Fibroblast of lung (primary cell): ENCODE measurements at regions not wholly inside any gene's neighbourhood (a gene's known extent, or its start where the extent isn't known, plus 50 kb on each side); places are given as distances from the start of the nearest gene placed in this dataset.

Experiments
- DNase-seq, 2 donors: peaks; one replicate each; pipeline versions ENCODE4 v3.0.0 to v3.0.0-alpha.2; 2010; ENCODE audit warnings: low read depth in 2 of 2
- H2AFZ ChIP-seq: 2 replicates; pipeline ENCODE4 v1.5.1; 2012; ENCODE audit warnings: low read length, control low read depth, inconsistent platforms
- H3K27ac ChIP-seq: 2 replicates; pipeline ENCODE4 v1.5.1; 2011; ENCODE audit warnings: low read length, control low read depth; ENCODE audit not compliant: insufficient read depth
- H3K27me3 ChIP-seq: 2 replicates; pipeline ENCODE4 v1.5.1; 2011; ENCODE audit warnings: mild to moderate bottlenecking, low read length; ENCODE audit not compliant: control insufficient read depth, insufficient read depth
- H3K36me3 ChIP-seq: 2 replicates; pipeline ENCODE4 v1.5.1; 2011; ENCODE audit warnings: low read length; ENCODE audit not compliant: control insufficient read depth, insufficient read depth
- H3K4me1 ChIP-seq: 2 replicates; pipeline ENCODE4 v1.5.1; 2011; ENCODE audit warnings: low read length; ENCODE audit not compliant: control insufficient read depth, insufficient read depth; ENCODE audit errors: extremely low read depth
- H3K4me2 ChIP-seq: 2 replicates; pipeline ENCODE4 v1.5.1; 2011; ENCODE audit warnings: low read length, control low read depth; ENCODE audit not compliant: insufficient read depth; ENCODE audit errors: extremely low read depth
- H3K4me3 ChIP-seq, 4 experiments: fragments of 200-600 bp in 1 of 4; sonication (generic) in 1 of 4; replicated peaks in 1 of 4; 2 replicates each; pipeline ENCODE4 v1.5.1; 2011 to 2016; ENCODE audit warnings: low read length in 4 of 4, low read depth in 3 of 4, mild to moderate bottlenecking in 3 of 4, control low read depth in 2 of 4, inconsistent platforms in 1 of 4, mixed read lengths in 1 of 4; ENCODE audit not compliant: insufficient read depth in 1 of 4; ENCODE audit errors: control extremely low read depth in 1 of 4
- H3K79me2 ChIP-seq: 2 replicates; pipeline ENCODE4 v1.5.1; 2012; ENCODE audit warnings: mild to moderate bottlenecking, low read length, inconsistent platforms; ENCODE audit not compliant: control insufficient read depth, insufficient read depth
- H3K9ac ChIP-seq: 2 replicates; pipeline ENCODE4 v1.5.1; 2011; ENCODE audit warnings: mild to moderate bottlenecking, low read length, control low read depth; ENCODE audit not compliant: insufficient read depth
- H3K9me3 ChIP-seq: 2 replicates; pipeline ENCODE4 v1.5.1; 2012; ENCODE audit warnings: low read depth, low read length; ENCODE audit not compliant: control insufficient read depth, insufficient read depth
- H4K20me1 ChIP-seq: 2 replicates; pipeline ENCODE4 v1.5.1; 2011; ENCODE audit warnings: low read length; ENCODE audit not compliant: control insufficient read depth, insufficient read depth; ENCODE audit errors: extremely low read depth
- EZH2 ChIP-seq: IDR thresholded peaks from 2 replicates; pipeline ENCODE4 v1.5.1; 2012; ENCODE audit warnings: low read length, control low read depth, mild to moderate bottlenecking; ENCODE audit errors: missing control alignments
- TF ChIP-seq, protein P1 (sequence below), 2 donors: IDR thresholded peaks in 1 of 2; conservative IDR thresholded peaks in 1 of 2; 1 replicate in 1 of 2; 2 replicates in 1 of 2; pipeline ENCODE4 v1.5.1; 2011 to 2012; ENCODE audit warnings: low read length in 2 of 2, control low read depth in 1 of 2, inconsistent platforms in 1 of 2, low read depth in 1 of 2, mild to moderate bottlenecking in 1 of 2

GRCh38 chr2:6228251-6228650, 536.1 kb downstream of the SOX11 start:
- Histone ChIP-seq H3K27ac (no peak overlapping the region), H3K9me3 (no peaks in the 10 kb centered on the region), H3K9ac (no peak overlapping the region), H4K20me1 (no peaks in the 10 kb centered on the region), H2AFZ (no peak overlapping the region), H3K27me3 (no peaks in the 10 kb centered on the region), H3K36me3 (no peaks in the 10 kb centered on the region), H3K4me2 (no peak overlapping the region), H3K4me3 (no peak overlapping the region), H3K79me2 (no peaks in the 10 kb centered on the region), H3K4me1 (no peaks in the 10 kb centered on the region)
- TF ChIP-seq EZH2: no peak
- TF ChIP-seq, protein P1, sequence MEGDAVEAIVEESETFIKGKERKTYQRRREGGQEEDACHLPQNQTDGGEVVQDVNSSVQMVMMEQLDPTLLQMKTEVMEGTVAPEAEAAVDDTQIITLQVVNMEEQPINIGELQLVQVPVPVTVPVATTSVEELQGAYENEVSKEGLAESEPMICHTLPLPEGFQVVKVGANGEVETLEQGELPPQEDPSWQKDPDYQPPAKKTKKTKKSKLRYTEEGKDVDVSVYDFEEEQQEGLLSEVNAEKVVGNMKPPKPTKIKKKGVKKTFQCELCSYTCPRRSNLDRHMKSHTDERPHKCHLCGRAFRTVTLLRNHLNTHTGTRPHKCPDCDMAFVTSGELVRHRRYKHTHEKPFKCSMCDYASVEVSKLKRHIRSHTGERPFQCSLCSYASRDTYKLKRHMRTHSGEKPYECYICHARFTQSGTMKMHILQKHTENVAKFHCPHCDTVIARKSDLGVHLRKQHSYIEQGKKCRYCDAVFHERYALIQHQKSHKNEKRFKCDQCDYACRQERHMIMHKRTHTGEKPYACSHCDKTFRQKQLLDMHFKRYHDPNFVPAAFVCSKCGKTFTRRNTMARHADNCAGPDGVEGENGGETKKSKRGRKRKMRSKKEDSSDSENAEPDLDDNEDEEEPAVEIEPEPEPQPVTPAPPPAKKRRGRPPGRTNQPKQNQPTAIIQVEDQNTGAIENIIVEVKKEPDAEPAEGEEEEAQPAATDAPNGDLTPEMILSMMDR (conservative IDR thresholded peaks at IDR 0.05 in 1 of 2, IDR thresholded peaks at IDR 0.05 in 1 of 2; ENCODE audit: low read depth in 1 of 2, low read length in 2 of 2): no peak
- DNase-seq: no peak

GRCh38 chr2:6231166-6231565, 539.0 kb downstream of the SOX11 start:
- no peak for TF ChIP-seq EZH2
- TF ChIP-seq, protein P1 (conservative IDR thresholded peaks at IDR 0.05 in 1 of 2, IDR thresholded peaks at IDR 0.05 in 1 of 2; ENCODE audit: low read depth in 1 of 2, low read length in 2 of 2): no peak
- no peak overlapping the region for H3K9ac ChIP-seq
- no peaks in the 10 kb centered on the region for H3K79me2 ChIP-seq
- H3K36me3 ChIP-seq: no peaks in the 10 kb centered on the region
- DNase-seq: peak in 1 of 2 donors; percentile 73
- H2AFZ ChIP-seq: no peak overlapping the region
- H3K4me3 ChIP-seq: no peak overlapping the region
- H3K9me3 ChIP-seq: no peaks in the 10 kb centered on the region
- no peaks in the 10 kb centered on the region for H3K4me1 ChIP-seq
- H3K27ac ChIP-seq: no peak overlapping the region
- H4K20me1 ChIP-seq: no peaks in the 10 kb centered on the region
- H3K4me2 ChIP-seq: no peak overlapping the region
- H3K27me3 ChIP-seq: no peaks in the 10 kb centered on the region

- no peaks in the 10 kb centered on the region for H3K9me3 ChIP-seq
- TF ChIP-seq, protein P1 (conservative IDR thresholded peaks at IDR 0.05 in 1 of 2, IDR thresholded peaks at IDR 0.05 in 1 of 2; ENCODE audit: low read depth in 1 of 2, low read length in 2 of 2): no peak
- TF ChIP-seq EZH2: no peak
- H3K36me3 ChIP-seq: no peaks in the 10 kb centered on the region
- no peak overlapping the region for H3K4me3 ChIP-seq
- H2AFZ ChIP-seq: no peak overlapping the region
- H3K4me2 ChIP-seq: no peak overlapping the region
- no peak for DNase-seq
- no peaks in the 10 kb centered on the region for H3K4me1 ChIP-seq
- no peaks in the 10 kb centered on the region for H3K27me3 ChIP-seq
- H3K79me2 ChIP-seq: no peaks in the 10 kb centered on the region
- no peak overlapping the region for H3K27ac ChIP-seq
- no peaks in the 10 kb centered on the region for H4K20me1 ChIP-seq
- no peak overlapping the region for H3K9ac ChIP-seq
These were observed 541.8 kb downstream of the SOX11 start for GRCh38 chr2:6233993-6234392.
